NCI-H2081 (cell line): ENCODE measurements at regions not wholly inside any gene's neighbourhood (a gene's known extent, or its start where the extent isn't known, plus 50 kb on each side); places are given as distances from the start of the nearest gene placed in this dataset.

ENCODE experiments used
- DNase-seq, 2 experiments: peaks; one replicate each; lab custom pipeline; 2025; lab: John Stamatoyannopoulos, UW

DNA sequence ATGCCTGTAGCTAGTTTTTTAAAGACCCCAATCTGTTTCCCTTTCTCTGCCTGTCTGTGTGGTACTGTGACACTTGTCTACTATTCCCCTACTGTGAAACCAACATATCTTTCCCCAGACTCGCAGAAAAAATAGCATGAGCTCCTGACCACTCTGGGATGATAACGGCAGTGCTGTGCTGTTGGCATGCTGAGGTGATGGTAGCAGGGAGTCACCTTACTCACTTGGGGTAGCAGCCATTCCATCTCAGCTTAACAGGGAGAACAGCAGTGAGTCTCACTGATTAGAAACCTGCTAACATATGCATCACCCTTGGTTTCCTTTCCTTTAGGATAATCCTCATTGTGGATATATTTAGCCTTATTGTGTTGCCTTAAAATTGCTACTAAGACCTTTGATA lies 469.6 kb upstream of the FZD8 start:
- DNase-seq, result no peak

GRCh38 chr10:36110097-36110496 lies 468.0 kb upstream of the FZD8 start:
- DNase-seq, result no peak

DNA sequence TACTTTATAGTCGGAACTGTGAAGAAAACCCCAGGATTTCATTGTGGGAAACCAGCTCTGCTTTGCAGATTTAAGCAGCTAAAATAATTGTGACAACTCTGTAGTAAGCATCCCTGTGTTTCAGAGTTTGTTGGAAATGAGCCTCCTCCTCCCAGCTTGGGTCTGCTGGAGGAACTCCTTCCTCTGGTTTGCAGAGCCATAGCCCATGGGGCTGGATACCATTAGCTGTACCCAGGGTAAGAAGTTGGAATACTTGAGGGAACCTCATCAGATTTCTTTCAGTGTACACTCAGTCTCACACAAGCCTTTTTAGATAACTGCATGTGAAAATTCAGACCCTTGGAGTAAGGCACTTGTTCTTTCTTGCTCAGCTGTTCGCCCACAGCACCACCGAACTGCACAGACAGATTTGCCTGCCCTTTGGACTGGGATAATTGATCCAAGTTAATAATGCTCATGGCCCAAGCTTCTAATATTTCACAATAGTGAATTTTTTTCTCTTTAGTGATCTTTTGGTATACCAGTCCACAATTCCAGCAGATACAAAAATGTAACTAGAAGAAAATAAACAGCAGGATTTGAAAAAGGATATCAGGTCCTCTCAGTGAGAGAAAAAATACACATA lies 467.4 kb upstream of the FZD8 start:
- DNase-seq, result no peak

- no peak for DNase-seq
Observed at GRCh38 chr10:36097696-36098095, 455.6 kb upstream of the FZD8 start.

GRCh38 chr10:36096576-36096975 lies 454.5 kb upstream of the FZD8 start:
- DNase-seq, result no peak

GRCh38 chr10:36094096-36094495 lies 452.0 kb upstream of the FZD8 start:
- DNase-seq, result no peak

DNA sequence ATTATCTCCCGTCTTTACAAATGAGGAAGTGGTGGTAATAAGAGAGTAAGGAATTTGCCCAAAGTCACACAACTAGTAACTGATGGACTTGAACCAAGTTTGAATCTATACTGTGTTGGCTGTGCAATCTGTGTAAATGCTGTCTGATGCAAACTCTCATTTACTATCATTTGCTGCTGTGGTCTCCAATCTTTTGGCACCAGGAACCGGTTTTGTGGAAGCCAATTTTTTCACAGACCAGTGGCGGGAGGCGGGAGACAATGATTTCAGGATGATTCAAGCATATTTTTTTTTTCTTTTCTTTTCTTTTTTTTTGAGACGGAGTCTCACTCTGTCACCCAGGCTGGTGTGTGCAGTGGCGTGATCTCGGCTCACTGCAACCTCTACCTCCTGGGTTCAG lies 450.0 kb upstream of the FZD8 start:
- DNase-seq, result no peak

GRCh38 chr10:36091007-36091406 lies 448.9 kb upstream of the FZD8 start:
- no peak for DNase-seq

- DNase-seq, result no peak
Observed at GRCh38 chr10:36089790-36090440, 447.8 kb upstream of the FZD8 start.

GRCh38 chr10:36087006-36088005 lies 445.2 kb upstream of the FZD8 start:
- no peak for DNase-seq

GRCh38 chr10:36075196-36075595 lies 433.1 kb upstream of the FZD8 start:
- no peak for DNase-seq

DNA sequence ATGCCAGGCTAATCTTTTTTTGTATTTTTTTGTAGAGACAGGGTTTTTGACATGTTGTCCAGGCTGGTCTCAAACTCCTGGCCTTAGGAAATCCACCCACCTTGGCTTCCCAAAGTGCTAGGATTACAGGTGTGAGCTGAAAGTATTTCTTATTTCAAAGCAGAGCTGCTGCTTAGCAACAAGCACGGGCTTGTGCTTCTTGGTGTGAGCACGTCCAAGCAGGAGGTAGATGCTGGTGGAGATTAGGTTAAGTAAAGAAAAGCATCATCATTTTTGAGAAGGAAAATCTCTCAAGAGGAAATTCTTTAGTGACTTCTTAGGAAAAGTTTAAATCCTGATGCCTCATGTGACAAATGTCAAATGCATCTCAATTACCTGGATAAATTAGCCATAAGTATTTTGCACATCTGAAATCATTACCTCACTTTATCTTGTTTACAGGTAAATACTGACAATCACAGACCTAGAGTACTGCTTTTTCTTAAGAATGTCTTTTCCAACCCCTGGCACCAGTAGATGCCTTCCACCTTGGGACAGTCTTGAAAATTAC lies 431.8 kb upstream of the FZD8 start:
- DNase-seq, result no peak

DNA sequence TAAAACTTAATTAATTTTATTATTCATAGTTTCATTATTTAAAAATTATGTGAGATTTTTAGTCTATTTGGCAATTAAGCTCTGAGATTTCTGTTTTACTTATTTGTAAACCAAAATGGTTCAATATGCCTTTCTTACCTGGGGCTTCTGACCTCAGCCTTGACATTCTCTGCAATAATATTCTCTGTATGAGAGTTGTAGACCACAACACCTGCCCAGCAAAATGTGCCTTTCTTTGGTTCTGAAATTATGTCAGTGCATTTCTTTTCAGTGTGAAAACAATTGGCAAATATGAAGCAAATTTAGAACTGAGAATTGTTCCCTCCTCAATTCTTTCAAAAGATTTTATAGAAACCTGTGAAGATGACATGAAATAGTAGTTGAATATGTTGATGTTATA lies 426.4 kb upstream of the FZD8 start:
- DNase-seq, result no peak

DNA sequence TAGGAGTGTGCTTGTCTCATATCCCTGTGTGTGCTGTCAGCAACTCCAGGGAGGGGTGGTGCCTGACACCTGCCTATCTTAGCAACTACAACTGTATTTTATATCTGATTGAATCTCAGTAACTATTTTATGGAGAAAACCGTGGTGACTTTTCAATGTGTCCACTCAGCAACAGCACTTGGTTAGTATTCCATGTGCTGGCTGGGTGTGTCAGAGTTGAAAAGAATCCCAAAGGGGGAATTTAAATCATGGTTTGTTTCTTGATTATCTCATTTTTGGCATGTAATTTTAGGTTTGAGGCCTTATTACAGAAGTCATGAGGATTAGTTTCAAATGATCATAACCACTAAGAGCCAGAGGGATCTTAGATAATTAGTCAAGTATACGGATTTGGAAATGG lies 425.7 kb upstream of the FZD8 start:
- no peak for DNase-seq

- no peak for DNase-seq
Observed at GRCh38 chr10:36066850-36067249, 424.8 kb upstream of the FZD8 start.

- no peak for DNase-seq
Observed at GRCh38 chr10:36066102-36066501, 424.0 kb upstream of the FZD8 start.

DNA sequence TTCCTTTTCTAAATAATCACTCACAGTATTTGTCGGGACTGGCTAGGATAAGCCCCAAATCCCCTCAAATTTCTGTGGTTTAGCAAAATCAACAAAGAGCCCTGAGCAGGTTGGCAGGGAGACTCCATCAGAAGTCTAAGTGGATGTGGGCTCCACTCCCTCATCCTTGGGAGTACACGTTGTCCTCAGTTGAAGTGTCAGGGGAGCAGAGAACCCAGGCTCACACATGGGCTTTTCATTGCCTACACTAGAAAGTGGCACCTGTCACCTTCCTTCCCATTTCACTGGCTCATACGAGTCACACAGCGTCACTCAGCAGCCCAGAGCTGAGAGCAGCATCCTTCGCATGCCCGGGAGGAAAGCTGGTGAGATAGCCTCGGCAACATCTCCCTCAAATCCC lies 421.3 kb upstream of the FZD8 start:
- no peak for DNase-seq

DNA sequence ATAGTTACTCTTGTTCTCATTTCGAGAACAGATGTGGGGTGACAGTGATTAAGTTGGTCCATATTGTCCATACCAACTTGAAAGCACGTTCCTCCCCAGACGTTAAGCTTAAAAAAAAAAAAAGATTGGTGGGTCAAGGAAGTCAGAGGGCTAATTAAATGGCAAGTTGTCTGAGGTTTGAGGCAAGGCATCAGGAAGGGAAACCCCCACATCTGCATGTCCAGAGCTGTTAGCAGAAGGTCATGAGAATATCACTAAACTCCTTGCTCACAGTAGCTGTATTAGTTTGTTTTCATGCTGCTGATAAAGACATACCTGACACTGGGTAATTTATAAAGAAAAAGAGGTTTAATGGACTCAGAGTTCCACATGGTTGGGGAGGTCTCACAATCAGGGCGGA lies 415.6 kb upstream of the FZD8 start:
- DNase-seq, result no peak

DNA sequence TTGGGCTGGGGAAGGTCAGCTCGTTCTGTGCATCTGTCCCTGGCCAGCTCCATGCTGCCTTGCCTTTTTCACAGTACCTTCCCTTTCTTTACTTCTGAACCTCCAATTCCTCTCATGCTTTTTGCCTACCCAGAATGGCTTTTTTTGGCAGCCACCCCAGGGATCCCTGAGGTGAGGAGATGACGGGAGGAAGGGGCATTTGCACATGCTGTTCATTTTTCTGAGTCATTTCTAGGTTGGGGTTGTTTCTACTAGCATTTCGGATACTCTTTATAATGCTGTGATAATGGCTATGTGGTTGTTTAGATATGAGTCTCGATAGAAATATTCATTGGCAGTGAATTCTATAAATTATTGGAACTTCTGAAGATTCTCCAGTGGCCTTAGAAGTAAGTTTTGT lies 415.1 kb upstream of the FZD8 start:
- DNase-seq, result no peak

DNA sequence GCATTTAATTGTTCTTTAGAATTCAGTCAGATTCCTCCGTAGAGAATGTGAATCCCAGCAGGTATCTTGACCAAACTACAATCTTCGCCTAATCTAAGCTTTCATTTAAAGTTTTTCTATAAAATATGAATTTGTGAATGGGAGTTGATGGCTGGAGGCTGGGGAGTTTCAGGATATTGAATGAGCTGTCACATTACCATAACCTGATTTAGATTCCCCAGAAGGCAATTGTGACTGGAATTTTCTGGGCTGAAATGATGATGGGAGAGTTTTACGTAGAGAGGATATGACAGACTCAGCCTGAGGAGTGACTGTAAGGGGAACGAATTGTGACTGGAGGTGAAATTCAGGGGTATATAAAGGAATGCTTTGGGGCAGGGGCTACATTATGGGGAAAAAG lies 411.7 kb upstream of the FZD8 start:
- no peak for DNase-seq

- no peak for DNase-seq
Observed at GRCh38 chr10:36053271-36053670, 411.2 kb upstream of the FZD8 start.

- DNase-seq, result no peak
Observed at GRCh38 chr10:36051500-36051991, 409.4 kb upstream of the FZD8 start.
